Keratinocyte (primary cell): ENCODE measurements at regions not wholly inside any gene's neighbourhood (a gene's known extent, or its start where the extent isn't known, plus 50 kb on each side); places are given as distances from the start of the nearest gene placed in this dataset.

Source experiments
- EZH2 ChIP-seq: IDR thresholded peaks from one replicate; pipeline ENCODE4 v1.6.1; 2012; ENCODE audit warnings: inconsistent platforms, mild to moderate bottlenecking, low read length, moderate library complexity
- TF ChIP-seq, protein P1 (sequence below), 3 experiments: IDR thresholded peaks in 1 of 3; conservative IDR thresholded peaks in 1 of 3; optimal IDR thresholded peaks in 1 of 3; 2 replicates in 2 of 3; 3 replicates in 1 of 3; pipeline versions ENCODE3 to v1.5.1; 2011; ENCODE audit warnings: low read length in 3 of 3, mild to moderate bottlenecking in 3 of 3, moderate library complexity in 2 of 3, control low read depth in 1 of 3, inconsistent platforms in 1 of 3; ENCODE audit not compliant: insufficient read depth in 2 of 3; ENCODE audit errors: extremely low read depth in 1 of 3

DNA sequence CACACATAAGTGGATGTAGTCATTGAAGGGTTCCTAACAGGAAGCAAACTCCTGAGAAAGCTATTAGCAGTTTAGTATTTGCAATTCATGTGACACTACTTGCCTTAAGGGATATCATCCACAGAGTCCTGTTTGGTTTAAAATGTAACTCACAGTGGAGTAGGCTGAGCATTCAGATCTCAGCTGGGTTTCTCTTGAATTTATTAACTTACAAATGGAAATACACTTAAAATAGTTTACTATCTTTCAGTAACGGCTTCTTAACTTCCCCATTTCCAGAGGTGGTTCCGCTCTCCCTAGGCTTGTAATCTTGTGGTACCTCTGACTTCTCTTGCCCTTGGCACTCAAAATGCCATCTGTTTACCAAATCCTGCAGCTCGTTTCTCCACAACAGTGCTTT lies 660.7 kb upstream of the ADAMTS16 start:
- TF ChIP-seq, protein P1, sequence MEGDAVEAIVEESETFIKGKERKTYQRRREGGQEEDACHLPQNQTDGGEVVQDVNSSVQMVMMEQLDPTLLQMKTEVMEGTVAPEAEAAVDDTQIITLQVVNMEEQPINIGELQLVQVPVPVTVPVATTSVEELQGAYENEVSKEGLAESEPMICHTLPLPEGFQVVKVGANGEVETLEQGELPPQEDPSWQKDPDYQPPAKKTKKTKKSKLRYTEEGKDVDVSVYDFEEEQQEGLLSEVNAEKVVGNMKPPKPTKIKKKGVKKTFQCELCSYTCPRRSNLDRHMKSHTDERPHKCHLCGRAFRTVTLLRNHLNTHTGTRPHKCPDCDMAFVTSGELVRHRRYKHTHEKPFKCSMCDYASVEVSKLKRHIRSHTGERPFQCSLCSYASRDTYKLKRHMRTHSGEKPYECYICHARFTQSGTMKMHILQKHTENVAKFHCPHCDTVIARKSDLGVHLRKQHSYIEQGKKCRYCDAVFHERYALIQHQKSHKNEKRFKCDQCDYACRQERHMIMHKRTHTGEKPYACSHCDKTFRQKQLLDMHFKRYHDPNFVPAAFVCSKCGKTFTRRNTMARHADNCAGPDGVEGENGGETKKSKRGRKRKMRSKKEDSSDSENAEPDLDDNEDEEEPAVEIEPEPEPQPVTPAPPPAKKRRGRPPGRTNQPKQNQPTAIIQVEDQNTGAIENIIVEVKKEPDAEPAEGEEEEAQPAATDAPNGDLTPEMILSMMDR (optimal IDR thresholded peaks at IDR 0.05 in 1 of 3, IDR thresholded peaks at IDR 0.05 in 1 of 3, conservative IDR thresholded peaks at IDR 0.05 in 1 of 3; ENCODE audit: extremely low read depth in 1 of 3, insufficient read depth in 2 of 3, low read length in 3 of 3): no peak
- no peak for TF ChIP-seq EZH2
